ENCODE measurements at regions not wholly inside any gene's neighbourhood (a gene's known extent, or its start where the extent isn't known, plus 50 kb on each side); places are given as distances from the start of the nearest gene placed in this dataset.

DNA sequence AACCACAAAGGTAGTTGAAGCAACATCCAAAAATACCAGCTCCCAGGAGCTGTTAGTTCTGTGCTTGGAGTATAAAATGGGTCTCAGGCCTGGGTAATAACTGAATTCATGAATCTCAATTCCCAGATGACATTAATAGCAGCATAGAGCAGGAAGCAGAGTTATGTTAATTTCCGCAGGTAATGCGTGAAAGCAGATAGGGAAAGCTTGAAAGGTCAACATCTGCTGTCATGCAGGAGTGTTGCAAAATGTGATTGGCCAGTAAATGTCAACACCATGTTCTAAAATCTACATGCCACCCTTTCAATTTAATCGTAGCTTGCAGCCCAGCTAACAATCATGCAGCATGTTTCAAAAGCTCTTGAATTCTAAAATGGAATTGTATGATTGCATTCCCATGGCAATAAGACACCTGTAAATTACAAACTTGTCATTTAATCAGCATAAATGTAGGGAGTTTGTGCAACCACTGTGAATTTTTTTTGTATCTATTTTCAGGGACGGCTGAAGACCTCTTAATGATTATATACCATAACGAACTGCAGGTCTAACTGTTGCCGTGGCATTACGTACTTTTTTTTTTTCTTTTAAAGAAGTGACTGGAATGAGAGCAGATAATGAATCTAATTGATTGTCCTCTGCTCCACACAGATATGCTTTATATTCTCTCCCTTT is 635.8 kb upstream of the FOXG1 start:
- ATAC-seq: no peak
- Histone ChIP-seq H3K4me1 (ENCODE audit: low read depth) (no peaks in the 10 kb centered on the region), H3K4me3 (no peak overlapping the region), H3K36me3 (ENCODE audit: low read depth) (no peaks in the 10 kb centered on the region), H3K9me3 (no peaks in the 10 kb centered on the region)
- intact Hi-C loops (cut with DNase I, micrococcal nuclease): no loop called here
- DNase-seq: no peak
- TF ChIP-seq, protein P1, sequence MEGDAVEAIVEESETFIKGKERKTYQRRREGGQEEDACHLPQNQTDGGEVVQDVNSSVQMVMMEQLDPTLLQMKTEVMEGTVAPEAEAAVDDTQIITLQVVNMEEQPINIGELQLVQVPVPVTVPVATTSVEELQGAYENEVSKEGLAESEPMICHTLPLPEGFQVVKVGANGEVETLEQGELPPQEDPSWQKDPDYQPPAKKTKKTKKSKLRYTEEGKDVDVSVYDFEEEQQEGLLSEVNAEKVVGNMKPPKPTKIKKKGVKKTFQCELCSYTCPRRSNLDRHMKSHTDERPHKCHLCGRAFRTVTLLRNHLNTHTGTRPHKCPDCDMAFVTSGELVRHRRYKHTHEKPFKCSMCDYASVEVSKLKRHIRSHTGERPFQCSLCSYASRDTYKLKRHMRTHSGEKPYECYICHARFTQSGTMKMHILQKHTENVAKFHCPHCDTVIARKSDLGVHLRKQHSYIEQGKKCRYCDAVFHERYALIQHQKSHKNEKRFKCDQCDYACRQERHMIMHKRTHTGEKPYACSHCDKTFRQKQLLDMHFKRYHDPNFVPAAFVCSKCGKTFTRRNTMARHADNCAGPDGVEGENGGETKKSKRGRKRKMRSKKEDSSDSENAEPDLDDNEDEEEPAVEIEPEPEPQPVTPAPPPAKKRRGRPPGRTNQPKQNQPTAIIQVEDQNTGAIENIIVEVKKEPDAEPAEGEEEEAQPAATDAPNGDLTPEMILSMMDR (IDR thresholded peaks at IDR 0.05): no peak

DNA sequence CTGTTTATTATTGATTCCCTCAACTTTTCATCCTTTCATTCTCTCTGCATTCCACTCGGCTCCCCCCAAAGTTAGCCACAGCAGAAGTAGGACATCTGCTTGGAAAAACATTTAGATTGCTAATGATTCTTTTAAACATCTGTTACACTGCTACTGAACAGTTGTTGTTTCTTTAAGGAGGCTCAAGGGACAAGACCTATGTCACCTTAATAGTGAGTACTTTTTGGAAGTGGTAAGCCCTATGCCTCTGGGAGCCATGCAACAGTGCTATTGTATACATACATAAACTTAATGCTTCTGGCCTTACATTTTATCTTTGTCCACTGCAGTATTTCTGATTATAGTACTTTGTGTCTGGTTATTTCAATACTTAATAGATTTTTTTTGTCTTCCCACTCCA is 628.2 kb upstream of the FOXG1 start:
- Histone ChIP-seq H3K4me3 (no peak overlapping the region), H3K4me1 (ENCODE audit: low read depth) (no peaks in the 10 kb centered on the region), H3K9me3 (no peaks in the 10 kb centered on the region), H3K36me3 (ENCODE audit: low read depth) (no peaks in the 10 kb centered on the region)
- intact Hi-C loops (cut with DNase I, micrococcal nuclease): no loop called here
- TF ChIP-seq, protein P1 (IDR thresholded peaks at IDR 0.05): no peak
- DNase-seq (no peak), ATAC-seq (no peak)

DNA sequence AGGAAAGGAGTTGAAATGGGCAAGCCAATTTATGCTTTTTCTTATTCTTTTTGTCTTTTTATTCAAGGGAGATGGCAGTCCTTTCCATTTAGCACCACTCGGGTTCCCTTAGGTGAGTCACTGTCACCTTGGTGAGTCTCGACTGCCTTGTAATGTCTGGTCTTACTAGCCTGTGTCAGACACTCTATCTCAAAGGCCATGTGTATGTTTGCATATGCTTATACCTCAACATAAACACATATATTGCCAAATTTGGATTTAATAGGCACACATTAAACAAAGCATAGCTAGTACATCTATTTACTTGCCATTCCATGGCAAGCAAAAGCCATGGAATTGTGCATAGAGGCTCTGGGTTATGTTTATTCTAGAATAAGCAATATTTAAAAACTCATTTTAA is 624.9 kb upstream of the FOXG1 start:
- ATAC-seq (no peak), DNase-seq (no peak)
- Histone ChIP-seq H3K36me3 (ENCODE audit: low read depth) (no peaks in the 10 kb centered on the region), H3K4me1 (ENCODE audit: low read depth) (no peaks in the 10 kb centered on the region), H3K4me3 (no peak overlapping the region), H3K9me3 (no peaks in the 10 kb centered on the region)
- TF ChIP-seq, protein P1 (IDR thresholded peaks at IDR 0.05): no peak
- intact Hi-C loops (cut with DNase I, micrococcal nuclease): no loop called here

DNA sequence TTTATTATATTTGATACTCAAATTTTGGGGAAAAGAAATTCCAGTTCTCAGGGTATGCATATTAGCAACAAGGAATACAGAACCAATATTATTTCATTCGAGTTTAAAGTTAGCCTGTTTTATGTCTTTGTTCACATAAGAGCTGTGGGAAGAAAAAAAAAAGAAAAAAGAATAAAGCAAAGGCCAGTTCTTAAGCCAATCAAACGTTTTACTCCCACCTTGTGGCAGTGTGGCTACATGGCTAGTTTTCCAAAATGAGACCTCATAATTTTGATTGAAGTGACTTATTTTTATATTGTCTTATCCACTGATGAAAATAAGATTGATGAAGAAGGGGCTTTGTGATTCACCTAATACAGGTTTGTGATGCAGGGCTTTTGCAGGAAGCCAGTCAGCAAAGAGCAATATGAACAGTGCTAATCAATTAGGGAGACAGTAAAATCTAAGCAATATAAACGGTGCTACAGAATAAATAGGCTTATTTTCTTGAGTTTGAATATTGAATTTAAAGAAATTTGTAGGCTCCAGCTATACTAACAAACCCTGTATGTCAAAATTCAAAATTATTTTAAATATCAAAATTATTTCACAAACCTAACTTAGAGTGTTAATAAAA is 624.1 kb upstream of the FOXG1 start:
- DNase-seq (peak in 1 of 3 donors; percentile 6), ATAC-seq (no peak)
- no peaks in the 10 kb centered on the region for H3K9me3 ChIP-seq
- H3K36me3 ChIP-seq (ENCODE audit: low read depth): no peaks in the 10 kb centered on the region
- intact Hi-C loops (cut with DNase I, micrococcal nuclease): no loop called here
- no peak overlapping the region for H3K4me3 ChIP-seq
- H3K4me1 ChIP-seq (ENCODE audit: low read depth): no peaks in the 10 kb centered on the region
- TF ChIP-seq, protein P1 (IDR thresholded peaks at IDR 0.05): no peak

DNA sequence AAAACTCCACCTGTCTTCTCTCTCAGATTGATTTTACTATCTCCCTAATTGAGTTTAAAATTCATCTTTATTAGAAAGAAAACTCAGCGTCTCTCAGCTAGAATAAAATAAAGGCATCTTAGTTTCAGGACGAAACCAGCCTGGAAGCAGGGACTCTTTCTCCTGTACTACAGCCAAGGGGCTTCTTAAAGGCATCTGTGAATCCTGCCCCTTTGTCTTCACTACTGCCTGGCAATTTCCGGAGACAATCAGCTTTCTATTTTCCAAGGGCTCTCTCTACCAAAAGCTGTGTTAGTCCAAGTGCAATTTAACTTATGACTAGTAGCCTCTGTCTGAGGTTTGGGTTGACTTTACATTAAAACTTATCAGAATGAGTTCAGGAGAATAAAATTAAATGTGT is 623.3 kb upstream of the FOXG1 start:
- TF ChIP-seq, protein P1 (IDR thresholded peaks at IDR 0.05): no peak
- intact Hi-C loops (cut with DNase I, micrococcal nuclease): no loop called here
- no peaks in the 10 kb centered on the region for H3K9me3 ChIP-seq
- DNase-seq (no peak), ATAC-seq (no peak)
- no peak overlapping the region for H3K4me3 ChIP-seq
- H3K36me3 ChIP-seq (ENCODE audit: low read depth): no peaks in the 10 kb centered on the region
- no peaks in the 10 kb centered on the region for H3K4me1 ChIP-seq (ENCODE audit: low read depth)
